ENCODE measurements at regions not wholly inside any gene's neighbourhood (a gene's known extent, or its start where the extent isn't known, plus 50 kb on each side); places are given as distances from the start of the nearest gene placed in this dataset.

DNA sequence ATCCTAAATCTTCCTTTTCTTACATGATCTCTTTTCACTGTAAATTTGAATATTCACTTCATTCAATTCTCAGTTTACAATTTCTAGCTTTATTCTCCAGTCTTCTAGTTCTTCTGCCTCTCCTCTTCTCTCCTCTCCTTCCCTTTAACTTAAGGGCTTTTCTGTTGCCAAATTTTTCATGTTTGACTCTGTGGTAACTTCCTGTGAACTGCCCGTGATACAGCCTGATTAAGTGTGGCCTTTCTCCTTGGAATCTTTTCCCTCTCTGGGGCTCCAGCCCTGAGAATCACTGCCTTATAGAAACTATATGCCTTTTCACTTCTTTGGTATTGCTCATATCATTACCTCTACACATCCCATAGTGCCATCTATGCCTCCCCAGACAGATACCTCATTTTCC is 1923.8 kb upstream of the CELF4 start:
- TF ChIP-seq, protein P1, sequence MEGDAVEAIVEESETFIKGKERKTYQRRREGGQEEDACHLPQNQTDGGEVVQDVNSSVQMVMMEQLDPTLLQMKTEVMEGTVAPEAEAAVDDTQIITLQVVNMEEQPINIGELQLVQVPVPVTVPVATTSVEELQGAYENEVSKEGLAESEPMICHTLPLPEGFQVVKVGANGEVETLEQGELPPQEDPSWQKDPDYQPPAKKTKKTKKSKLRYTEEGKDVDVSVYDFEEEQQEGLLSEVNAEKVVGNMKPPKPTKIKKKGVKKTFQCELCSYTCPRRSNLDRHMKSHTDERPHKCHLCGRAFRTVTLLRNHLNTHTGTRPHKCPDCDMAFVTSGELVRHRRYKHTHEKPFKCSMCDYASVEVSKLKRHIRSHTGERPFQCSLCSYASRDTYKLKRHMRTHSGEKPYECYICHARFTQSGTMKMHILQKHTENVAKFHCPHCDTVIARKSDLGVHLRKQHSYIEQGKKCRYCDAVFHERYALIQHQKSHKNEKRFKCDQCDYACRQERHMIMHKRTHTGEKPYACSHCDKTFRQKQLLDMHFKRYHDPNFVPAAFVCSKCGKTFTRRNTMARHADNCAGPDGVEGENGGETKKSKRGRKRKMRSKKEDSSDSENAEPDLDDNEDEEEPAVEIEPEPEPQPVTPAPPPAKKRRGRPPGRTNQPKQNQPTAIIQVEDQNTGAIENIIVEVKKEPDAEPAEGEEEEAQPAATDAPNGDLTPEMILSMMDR (IDR thresholded peaks at IDR 0.05), result no peak
- no peak for TF ChIP-seq POLR2A (IDR thresholded peaks at IDR 0.05)
